Lower lobe of right lung (tissue), 2 donors: ENCODE measurements at regions not wholly inside any gene's neighbourhood (a gene's known extent, or its start where the extent isn't known, plus 50 kb on each side); places are given as distances from the start of the nearest gene placed in this dataset.

Experiments
- ATAC-seq, 2 donors: fragments of 200-7000 bp; cut with Tn5 transposase; one replicate each; pipeline ENCODE4 v1.9.1; 2020 to 2022; ENCODE audit warnings: mild to moderate bottlenecking in 2 of 2, moderate library complexity in 2 of 2
- DNase-seq: peaks from one replicate; pipeline ENCODE4 v3.0.0-alpha.2; 2020
- H3K27ac ChIP-seq: fragments of 200-600 bp; one replicate; pipeline ENCODE4 v1.8.0; 2022
- H3K27me3 ChIP-seq: fragments of 200-600 bp; one replicate; pipeline ENCODE4 v1.8.0; 2022; ENCODE audit warnings: low read depth
- H3K36me3 ChIP-seq: fragments of 200-600 bp; one replicate; pipeline ENCODE4 v1.8.0; 2022; ENCODE audit warnings: mild to moderate bottlenecking
- H3K4me1 ChIP-seq: fragments of 200-600 bp; one replicate; pipeline ENCODE4 v1.8.0; 2022
- H3K4me3 ChIP-seq: fragments of 200-600 bp; one replicate; pipeline ENCODE4 v1.8.0; 2022; ENCODE audit warnings: mild to moderate bottlenecking
- H3K9me3 ChIP-seq: fragments of 200-600 bp; one replicate; pipeline ENCODE4 v1.8.0; 2022
- CTCF ChIP-seq: fragments of 200-600 bp; IDR thresholded peaks from one replicate; pipeline ENCODE4 v1.8.0; 2022; ENCODE audit warnings: antibody characterized with exemption, mild to moderate bottlenecking
- intact Hi-C: fragments of 100-400 bp; cut with DNase I; formaldehyde crosslinking; loops from one replicate; pipeline ENCODE4 v1.11.0; 2022
- donor health status: DM: no; HTN: yes; CAD: no; lungs with severe emphysema.

- Histone ChIP-seq H3K4me1 (no peaks in the 10 kb centered on the region), H3K9me3 (no peaks in the 10 kb centered on the region), H3K36me3 (no peaks in the 10 kb centered on the region), H3K4me3 (no peak overlapping the region), H3K27me3 (peaks cover 5% of the 10 kb centered on the region), H3K27ac (no peak overlapping the region)
- TF ChIP-seq CTCF: no peak
- intact Hi-C loops: no loop called here
- DNase-seq (no peak), ATAC-seq (no peak)
Observed at GRCh38 chr6:165976684-165977083, 191.0 kb downstream of the TBXT start.

- TF ChIP-seq CTCF: no peak
- intact Hi-C loops: no loop called here
- Histone ChIP-seq H3K4me1 (no peaks in the 10 kb centered on the region), H3K36me3 (no peaks in the 10 kb centered on the region), H3K9me3 (no peaks in the 10 kb centered on the region), H3K27me3 (no peaks in the 10 kb centered on the region), H3K4me3 (no peak overlapping the region), H3K27ac (no peak overlapping the region)
- DNase-seq (no peak), ATAC-seq (no peak)
Observed at GRCh38 chr6:165974817-165975216, 192.8 kb downstream of the TBXT start.

DNA sequence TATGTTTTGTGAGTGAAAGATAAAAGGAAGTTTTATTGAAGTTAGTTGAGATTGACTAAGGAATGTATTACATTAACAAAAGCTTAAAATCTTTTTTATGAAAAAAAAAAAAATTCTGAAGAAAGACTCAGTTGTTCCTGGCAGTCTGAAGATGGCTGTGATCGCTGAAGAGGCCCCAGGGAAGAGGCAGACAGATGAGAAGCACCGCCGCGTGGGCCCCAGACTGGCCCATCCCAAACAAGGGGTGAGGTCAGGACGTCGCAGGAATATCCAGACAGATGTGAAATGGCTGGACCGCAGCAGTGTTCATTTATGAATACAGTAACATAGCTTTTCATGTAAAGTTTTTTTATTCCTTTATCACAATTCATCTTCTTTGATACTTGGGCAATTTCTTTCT, 194.2 kb downstream of the TBXT start:
- DNase-seq (no peak), ATAC-seq (no peak)
- TF ChIP-seq CTCF: no peak
- Histone ChIP-seq H3K27me3 (no peaks in the 10 kb centered on the region), H3K4me1 (no peaks in the 10 kb centered on the region), H3K27ac (no peak overlapping the region), H3K4me3 (no peak overlapping the region), H3K9me3 (no peaks in the 10 kb centered on the region), H3K36me3 (no peaks in the 10 kb centered on the region)
- intact Hi-C loops: no loop called here

DNA sequence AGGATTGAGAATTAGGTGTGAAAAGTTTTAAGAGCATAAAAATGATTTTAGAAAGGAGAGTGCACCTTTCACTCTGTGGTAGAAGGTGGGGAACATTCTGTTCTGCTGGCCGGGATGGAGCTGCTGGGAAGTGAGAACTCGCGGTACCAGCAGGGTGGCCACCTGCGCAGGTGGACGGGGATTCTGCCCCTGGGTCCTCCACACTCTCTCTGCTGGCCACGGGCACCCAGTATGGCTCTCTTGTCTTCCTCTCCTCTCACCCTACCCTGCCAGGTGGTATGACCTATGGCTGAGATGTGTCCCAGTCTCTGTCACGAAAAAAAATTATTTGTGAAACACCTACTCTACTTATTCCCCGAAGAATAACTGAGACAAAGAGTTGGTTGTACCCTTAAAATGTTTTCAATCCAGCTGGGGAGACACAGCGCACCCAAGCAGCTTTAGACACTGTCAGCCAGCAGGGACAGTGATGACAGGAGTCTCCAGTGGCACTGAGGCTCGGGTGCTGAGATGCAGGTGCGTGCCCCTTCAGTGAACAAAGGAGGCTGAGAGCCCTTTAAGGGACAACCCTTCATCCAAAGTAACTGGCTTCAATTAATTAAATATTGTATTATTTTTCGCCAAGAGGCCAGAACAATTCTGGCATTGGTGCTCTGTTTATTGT, 195.4 kb downstream of the TBXT start:
- Histone ChIP-seq H3K9me3 (no peaks in the 10 kb centered on the region), H3K36me3 (no peaks in the 10 kb centered on the region), H3K4me1 (no peaks in the 10 kb centered on the region), H3K27me3 (no peaks in the 10 kb centered on the region), H3K27ac (no peak overlapping the region), H3K4me3 (no peak overlapping the region)
- intact Hi-C loops: no loop called here
- no peak for TF ChIP-seq CTCF
- ATAC-seq: no peak
- no peak for DNase-seq

DNA sequence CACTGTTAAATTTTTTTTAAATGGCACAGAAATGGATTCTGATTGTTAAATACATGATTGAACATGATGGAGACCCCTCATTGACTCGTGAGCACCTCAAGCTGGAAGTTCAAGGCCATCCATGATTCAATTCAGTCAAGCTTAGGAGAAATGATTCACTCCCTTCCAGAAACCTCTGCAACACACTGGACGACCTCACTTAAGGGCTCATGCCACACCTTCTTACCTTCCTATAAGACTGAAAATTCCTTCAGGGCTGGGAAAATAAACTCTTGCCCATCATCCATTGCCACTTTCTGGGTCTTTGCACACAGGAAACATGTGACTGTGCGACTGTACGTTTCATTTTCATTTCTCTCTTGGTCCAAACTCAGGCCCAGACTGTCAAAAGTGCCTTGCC, 196.4 kb downstream of the TBXT start:
- no peaks in the 10 kb centered on the region for H3K27me3 ChIP-seq
- intact Hi-C loops: no loop called here
- H3K27ac ChIP-seq: no peak overlapping the region
- H3K9me3 ChIP-seq: no peaks in the 10 kb centered on the region
- DNase-seq: no peak
- H3K4me1 ChIP-seq: no peaks in the 10 kb centered on the region
- no peak for TF ChIP-seq CTCF
- H3K4me3 ChIP-seq: no peak overlapping the region
- H3K36me3 ChIP-seq: no peaks in the 10 kb centered on the region
- ATAC-seq: no peak
